ENCODE measurements at regions not wholly inside any gene's neighbourhood (a gene's known extent, or its start where the extent isn't known, plus 50 kb on each side); places are given as distances from the start of the nearest gene placed in this dataset.

DNA sequence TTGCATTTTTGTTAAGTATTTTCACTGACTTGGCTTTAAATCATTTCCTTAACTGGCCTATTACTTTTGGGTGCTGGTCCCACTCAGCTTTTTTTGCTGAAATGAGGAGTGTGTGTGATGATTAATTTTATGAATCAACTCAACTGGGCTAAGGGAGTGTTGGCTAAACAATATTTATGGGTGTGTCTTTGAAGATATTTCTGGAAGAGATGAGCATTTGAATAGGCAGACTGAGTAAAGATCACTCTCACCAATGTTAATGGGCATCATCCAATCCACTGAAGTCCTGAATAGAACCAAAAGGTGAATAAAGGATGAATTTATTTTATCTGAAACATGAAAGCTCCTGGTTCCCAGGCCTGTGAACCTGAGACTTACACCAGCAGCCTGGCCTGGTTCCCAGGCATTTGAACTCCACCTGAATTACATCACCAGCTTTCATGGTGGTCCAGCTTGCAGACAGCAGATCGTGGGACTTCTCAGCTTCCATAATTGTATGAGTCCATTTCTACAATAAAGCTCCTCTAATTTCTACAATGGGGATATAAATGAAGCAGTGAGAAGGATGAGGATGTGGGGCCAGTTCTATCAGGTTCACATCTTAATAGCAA, 241.3 kb upstream of the ZC3H12C start:
- no peak for TF ChIP-seq POLR2A (IDR thresholded peaks at IDR 0.05; ENCODE audit: extremely low read depth, insufficient read length)
- TF ChIP-seq, protein P1, sequence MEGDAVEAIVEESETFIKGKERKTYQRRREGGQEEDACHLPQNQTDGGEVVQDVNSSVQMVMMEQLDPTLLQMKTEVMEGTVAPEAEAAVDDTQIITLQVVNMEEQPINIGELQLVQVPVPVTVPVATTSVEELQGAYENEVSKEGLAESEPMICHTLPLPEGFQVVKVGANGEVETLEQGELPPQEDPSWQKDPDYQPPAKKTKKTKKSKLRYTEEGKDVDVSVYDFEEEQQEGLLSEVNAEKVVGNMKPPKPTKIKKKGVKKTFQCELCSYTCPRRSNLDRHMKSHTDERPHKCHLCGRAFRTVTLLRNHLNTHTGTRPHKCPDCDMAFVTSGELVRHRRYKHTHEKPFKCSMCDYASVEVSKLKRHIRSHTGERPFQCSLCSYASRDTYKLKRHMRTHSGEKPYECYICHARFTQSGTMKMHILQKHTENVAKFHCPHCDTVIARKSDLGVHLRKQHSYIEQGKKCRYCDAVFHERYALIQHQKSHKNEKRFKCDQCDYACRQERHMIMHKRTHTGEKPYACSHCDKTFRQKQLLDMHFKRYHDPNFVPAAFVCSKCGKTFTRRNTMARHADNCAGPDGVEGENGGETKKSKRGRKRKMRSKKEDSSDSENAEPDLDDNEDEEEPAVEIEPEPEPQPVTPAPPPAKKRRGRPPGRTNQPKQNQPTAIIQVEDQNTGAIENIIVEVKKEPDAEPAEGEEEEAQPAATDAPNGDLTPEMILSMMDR (IDR thresholded peaks at IDR 0.05; ENCODE audit: low read depth, low read length), result no peak
- TF ChIP-seq, protein P2, sequence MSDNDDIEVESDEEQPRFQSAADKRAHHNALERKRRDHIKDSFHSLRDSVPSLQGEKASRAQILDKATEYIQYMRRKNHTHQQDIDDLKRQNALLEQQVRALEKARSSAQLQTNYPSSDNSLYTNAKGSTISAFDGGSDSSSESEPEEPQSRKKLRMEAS (IDR thresholded peaks at IDR 0.05; ENCODE audit: low read depth, low read length), result no peak
